Natural killer cell (primary cell): ENCODE measurements at regions not wholly inside any gene's neighbourhood (a gene's known extent, or its start where the extent isn't known, plus 50 kb on each side); places are given as distances from the start of the nearest gene placed in this dataset.

ENCODE experiments used
- ATAC-seq, 3 donors: fragments of 150-1000 bp in 2 of 3; fragments of 200-7000 bp in 1 of 3; cut with Tn5 transposase; 1 replicate in 1 of 3; 2 replicates in 2 of 3; pipeline ENCODE4 v1.10.0; 2021; ENCODE audit warnings: mild to moderate bottlenecking in 2 of 3, moderate library complexity in 2 of 3
- DNase-seq, 2 donors: peaks; one replicate each; pipeline versions ENCODE4 v3.0.0 to v3.0.0-alpha.2; 2013 to 2021; ENCODE audit warnings: mixed read lengths in 1 of 2
- H3K27ac ChIP-seq: one replicate; pipeline ENCODE4 v1.5.1; 2013; ENCODE audit warnings: mild to moderate bottlenecking, low read length
- H3K27me3 ChIP-seq: one replicate; pipeline ENCODE4 v1.6.1; 2013; ENCODE audit warnings: low read length; ENCODE audit not compliant: control insufficient read depth, insufficient read depth
- H3K36me3 ChIP-seq: one replicate; pipeline ENCODE4 v1.6.1; 2013; ENCODE audit warnings: low read length; ENCODE audit not compliant: control insufficient read depth, insufficient read depth
- H3K4me1 ChIP-seq: one replicate; pipeline ENCODE4 v1.6.1; 2013; ENCODE audit warnings: low read length; ENCODE audit not compliant: control insufficient read depth, insufficient read depth
- H3K4me3 ChIP-seq: one replicate; pipeline ENCODE4 v1.5.1; 2013; ENCODE audit warnings: low read length
- H3K9me3 ChIP-seq: one replicate; pipeline ENCODE4 v1.6.1; 2013; ENCODE audit warnings: low read length; ENCODE audit not compliant: control insufficient read depth, insufficient read depth
- H3K27ac Mint-ChIP-seq, 2 donors: one replicate each; pipeline ENCODE4 v1.8.0; 2022; ENCODE audit warnings: mild to moderate bottlenecking in 2 of 2, mixed read lengths in 2 of 2, moderate library complexity in 1 of 2
- H3K27me3 Mint-ChIP-seq, 2 donors: one replicate each; pipeline ENCODE4 v1.8.0; 2022; ENCODE audit warnings: low read depth in 2 of 2, mixed read lengths in 2 of 2
- H3K36me3 Mint-ChIP-seq: one replicate; pipeline ENCODE4 v1.8.0; 2022; ENCODE audit warnings: mixed read lengths
- H3K4me1 Mint-ChIP-seq, 2 donors: one replicate each; pipeline ENCODE4 v1.8.0; 2022; ENCODE audit warnings: mixed read lengths in 2 of 2
- H3K4me3 Mint-ChIP-seq: one replicate; pipeline ENCODE4 v1.8.0; 2022; ENCODE audit warnings: mild to moderate bottlenecking, moderate library complexity, mixed read lengths
- H3K9me3 Mint-ChIP-seq, 2 donors: one replicate each; pipeline ENCODE4 v1.8.0; 2022; ENCODE audit warnings: mixed read lengths in 2 of 2
- CTCF ChIP-seq: fragments of 200-600 bp; IDR thresholded peaks from one replicate; pipeline ENCODE4 v1.8.0; 2022; ENCODE audit warnings: antibody characterized with exemption
- WGBS: methylation state at CpG from one replicate; pipeline ENCODE4 v1.1.7; 2013; ENCODE audit warnings: missing lambda C conversion rate; ENCODE audit not compliant: insufficient coverage; 5-methylcytosine and 5-hydroxymethylcytosine counted together
- intact Hi-C: fragments of 100-400 bp; cut with micrococcal nuclease; formaldehyde crosslinking; loops from one replicate; pipeline ENCODE4 v1.14.2; 2022

GRCh38 chr7:37796138-37796775 is 52.1 kb upstream of the NME8 start:
- TF ChIP-seq CTCF: no peak

More at GRCh38 chr7:37796138-37796775, 52.1 kb upstream of the NME8 start:
- Mint-ChIP-seq H3K27ac (peak overlapping the region; percentile 5 to 45), H3K27me3 (no peaks in the 10 kb centered on the region), H3K36me3 (no peaks in the 10 kb centered on the region), H3K4me3 (no peak overlapping the region), H3K9me3 (no peaks in the 10 kb centered on the region), H3K4me1 (peaks cover 12 to 23% of the 10 kb centered on the region in 2 donors)
- no peaks in the 10 kb centered on the region for H3K4me1 ChIP-seq
- ATAC-seq (no peak), DNase-seq (no peak)
- H3K9me3 ChIP-seq: no peaks in the 10 kb centered on the region
- WGBS: 51% methylated on average over 4 of the region's 6 CpGs
- no peaks in the 10 kb centered on the region for H3K27me3 ChIP-seq
- no peak overlapping the region for H3K27ac ChIP-seq
- intact Hi-C loops: no loop called here
- H3K36me3 ChIP-seq: no peaks in the 10 kb centered on the region
- H3K4me3 ChIP-seq: no peak overlapping the region
